ENCODE measurements at regions not wholly inside any gene's neighbourhood (a gene's known extent, or its start where the extent isn't known, plus 50 kb on each side); places are given as distances from the start of the nearest gene placed in this dataset.

- SMC1A ChIA-PET (ENCODE audit: uncharacterized antibody, unreplicated experiment) = no interaction called here
- CTCF ChIA-PET = no interaction called here
- Histone ChIP-seq H3K36me3 (ENCODE audit: control insufficient read depth in 2 of 2, insufficient read depth in 2 of 2, low read length in 1 of 2) (no peaks in the 10 kb centered on the region), H3K4me2 (ENCODE audit: control insufficient read depth, insufficient read depth) (no peak overlapping the region), H3K9ac (ENCODE audit: control insufficient read depth, insufficient read depth, low read length) (no peak overlapping the region), H3K27ac (ENCODE audit: control insufficient read depth, insufficient read depth) (no peak overlapping the region), H3K79me2 (ENCODE audit: control insufficient read depth, insufficient read depth, low read length) (no peaks in the 10 kb centered on the region), H4K20me1 (ENCODE audit: control insufficient read depth, insufficient read depth) (no peaks in the 10 kb centered on the region), H2AFZ (ENCODE audit: control insufficient read depth, low read depth, low read length) (no peak overlapping the region), H3K27me3 (replicated peaks in 1 of 2; ENCODE audit: control insufficient read depth in 2 of 2, insufficient read depth in 2 of 2, low read length in 1 of 2) (no peaks in the 10 kb centered on the region), H3K4me1 (ENCODE audit: control insufficient read depth, insufficient read depth, low read length) (no peaks in the 10 kb centered on the region), H3K4me3 (no peak overlapping the region), H3K9me3 (replicated peaks; ENCODE audit: control insufficient read depth, insufficient read depth, low read length) (no peaks in the 10 kb centered on the region)
- DNase-seq (ENCODE audit: low read depth, low spot score) (no peak), ATAC-seq (no peak), FAIRE-seq (no peak)
- intact Hi-C loops (cut with micrococcal nuclease; ENCODE audit: unreplicated experiment) = no loop called here
- POLR2A ChIA-PET = no interaction called here
- WGBS (ENCODE audit: insufficient coverage, insufficient replicate concordance, low lambda C conversion rate, missing lambda C conversion rate) = 23% methylated on average over 4 of the region's 4 CpGs
- no TSS peak for BruUV-seq (replicated peaks)
- TF ChIP-seq IKZF1 (conservative IDR thresholded peaks at IDR 0.05) (no peak), PBX3 (IDR thresholded peaks at IDR 0.05; ENCODE audit: insufficient replicate concordance, low read depth, low read length) (no peak), ZNF24 (IDR thresholded peaks at IDR 0.05) (no peak), CEBPB (IDR thresholded peaks at IDR 0.05; ENCODE audit: borderline replicate concordance in 1 of 2, low read depth in 2 of 2, low read length in 2 of 2) (no peak), ELK1 (IDR thresholded peaks at IDR 0.05; ENCODE audit: low read depth, low read length) (no peak), SIN3A (IDR thresholded peaks at IDR 0.05; ENCODE audit: low read depth, low read length) (no peak), ZZZ3 (IDR thresholded peaks at IDR 0.05; ENCODE audit: control insufficient read depth, insufficient read length, low read depth) (no peak), MYC (IDR thresholded peaks at IDR 0.05; ENCODE audit: insufficient read depth, insufficient read length, insufficient replicate concordance, low read length, severe bottlenecking) (no peak)
- TF ChIP-seq, protein P1, sequence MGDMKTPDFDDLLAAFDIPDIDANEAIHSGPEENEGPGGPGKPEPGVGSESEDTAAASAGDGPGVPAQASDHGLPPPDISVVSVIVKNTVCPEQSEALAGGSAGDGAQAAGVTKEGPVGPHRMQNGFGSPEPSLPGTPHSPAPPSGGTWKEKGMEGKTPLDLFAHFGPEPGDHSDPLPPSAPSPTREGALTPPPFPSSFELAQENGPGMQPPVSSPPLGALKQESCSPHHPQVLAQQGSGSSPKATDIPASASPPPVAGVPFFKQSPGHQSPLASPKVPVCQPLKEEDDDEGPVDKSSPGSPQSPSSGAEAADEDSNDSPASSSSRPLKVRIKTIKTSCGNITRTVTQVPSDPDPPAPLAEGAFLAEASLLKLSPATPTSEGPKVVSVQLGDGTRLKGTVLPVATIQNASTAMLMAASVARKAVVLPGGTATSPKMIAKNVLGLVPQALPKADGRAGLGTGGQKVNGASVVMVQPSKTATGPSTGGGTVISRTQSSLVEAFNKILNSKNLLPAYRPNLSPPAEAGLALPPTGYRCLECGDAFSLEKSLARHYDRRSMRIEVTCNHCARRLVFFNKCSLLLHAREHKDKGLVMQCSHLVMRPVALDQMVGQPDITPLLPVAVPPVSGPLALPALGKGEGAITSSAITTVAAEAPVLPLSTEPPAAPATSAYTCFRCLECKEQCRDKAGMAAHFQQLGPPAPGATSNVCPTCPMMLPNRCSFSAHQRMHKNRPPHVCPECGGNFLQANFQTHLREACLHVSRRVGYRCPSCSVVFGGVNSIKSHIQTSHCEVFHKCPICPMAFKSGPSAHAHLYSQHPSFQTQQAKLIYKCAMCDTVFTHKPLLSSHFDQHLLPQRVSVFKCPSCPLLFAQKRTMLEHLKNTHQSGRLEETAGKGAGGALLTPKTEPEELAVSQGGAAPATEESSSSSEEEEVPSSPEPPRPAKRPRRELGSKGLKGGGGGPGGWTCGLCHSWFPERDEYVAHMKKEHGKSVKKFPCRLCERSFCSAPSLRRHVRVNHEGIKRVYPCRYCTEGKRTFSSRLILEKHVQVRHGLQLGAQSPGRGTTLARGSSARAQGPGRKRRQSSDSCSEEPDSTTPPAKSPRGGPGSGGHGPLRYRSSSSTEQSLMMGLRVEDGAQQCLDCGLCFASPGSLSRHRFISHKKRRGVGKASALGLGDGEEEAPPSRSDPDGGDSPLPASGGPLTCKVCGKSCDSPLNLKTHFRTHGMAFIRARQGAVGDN (IDR thresholded peaks at IDR 0.05) = no peak
- in situ Hi-C loops (cut with MboI) = no loop called here
- RAD21 ChIA-PET (ENCODE audit: unreplicated experiment) = interaction anchor here (0.6 kb wide), 1 partner anchor 417 kb away, joined by 3 read pairs; no protein-coding TSS in a partner anchor
Measured at GRCh38 chr4:71138007-71138615, 144.7 kb downstream of the DCK start.
